ENCODE measurements at regions not wholly inside any gene's neighbourhood (a gene's known extent, or its start where the extent isn't known, plus 50 kb on each side); places are given as distances from the start of the nearest gene placed in this dataset.

DNA sequence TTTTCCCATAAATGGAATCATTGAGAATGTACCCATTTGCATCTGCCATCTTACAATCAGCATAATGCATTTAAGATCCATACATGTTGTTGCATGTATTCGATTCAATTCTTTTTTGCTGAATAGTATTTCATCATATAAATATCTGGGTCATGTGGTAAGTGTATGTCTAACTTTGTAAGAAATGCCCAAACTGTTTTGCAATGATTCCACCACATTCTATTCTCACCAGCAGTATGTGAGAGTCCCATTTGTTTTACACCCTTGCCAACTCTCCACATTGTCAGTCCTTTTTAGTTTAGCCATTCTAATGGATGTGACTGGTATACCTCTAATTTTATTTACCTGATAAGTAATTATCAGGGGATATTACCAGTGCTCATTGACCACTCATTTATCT is 115.8 kb upstream of the PBX1 start:
- TF ChIP-seq, protein P1, sequence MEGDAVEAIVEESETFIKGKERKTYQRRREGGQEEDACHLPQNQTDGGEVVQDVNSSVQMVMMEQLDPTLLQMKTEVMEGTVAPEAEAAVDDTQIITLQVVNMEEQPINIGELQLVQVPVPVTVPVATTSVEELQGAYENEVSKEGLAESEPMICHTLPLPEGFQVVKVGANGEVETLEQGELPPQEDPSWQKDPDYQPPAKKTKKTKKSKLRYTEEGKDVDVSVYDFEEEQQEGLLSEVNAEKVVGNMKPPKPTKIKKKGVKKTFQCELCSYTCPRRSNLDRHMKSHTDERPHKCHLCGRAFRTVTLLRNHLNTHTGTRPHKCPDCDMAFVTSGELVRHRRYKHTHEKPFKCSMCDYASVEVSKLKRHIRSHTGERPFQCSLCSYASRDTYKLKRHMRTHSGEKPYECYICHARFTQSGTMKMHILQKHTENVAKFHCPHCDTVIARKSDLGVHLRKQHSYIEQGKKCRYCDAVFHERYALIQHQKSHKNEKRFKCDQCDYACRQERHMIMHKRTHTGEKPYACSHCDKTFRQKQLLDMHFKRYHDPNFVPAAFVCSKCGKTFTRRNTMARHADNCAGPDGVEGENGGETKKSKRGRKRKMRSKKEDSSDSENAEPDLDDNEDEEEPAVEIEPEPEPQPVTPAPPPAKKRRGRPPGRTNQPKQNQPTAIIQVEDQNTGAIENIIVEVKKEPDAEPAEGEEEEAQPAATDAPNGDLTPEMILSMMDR (IDR thresholded peaks at IDR 0.05) = no peak
- TF ChIP-seq CREB1 (CRISPR knock-in tag; IDR thresholded peaks at IDR 0.05) (no peak), ATF2 (CRISPR knock-in tag; IDR thresholded peaks at IDR 0.05; ENCODE audit: borderline replicate concordance, low read depth) (no peak), TCF7 (CRISPR knock-in tag; IDR thresholded peaks at IDR 0.05; ENCODE audit: low read depth) (no peak), PRRX2 (CRISPR knock-in tag; IDR thresholded peaks at IDR 0.05) (no peak), SP1 (CRISPR knock-in tag; conservative IDR thresholded peaks at IDR 0.05) (no peak), USF1 (CRISPR knock-in tag; IDR thresholded peaks at IDR 0.05) (no peak), JUN (CRISPR knock-in tag; IDR thresholded peaks at IDR 0.05) (no peak), KAT7 (CRISPR knock-in tag; IDR thresholded peaks at IDR 0.05; ENCODE audit: borderline replicate concordance) (no peak), ZNF121 (CRISPR knock-in tag; IDR thresholded peaks at IDR 0.05) (no peak)
- TF ChIP-seq, protein P2, sequence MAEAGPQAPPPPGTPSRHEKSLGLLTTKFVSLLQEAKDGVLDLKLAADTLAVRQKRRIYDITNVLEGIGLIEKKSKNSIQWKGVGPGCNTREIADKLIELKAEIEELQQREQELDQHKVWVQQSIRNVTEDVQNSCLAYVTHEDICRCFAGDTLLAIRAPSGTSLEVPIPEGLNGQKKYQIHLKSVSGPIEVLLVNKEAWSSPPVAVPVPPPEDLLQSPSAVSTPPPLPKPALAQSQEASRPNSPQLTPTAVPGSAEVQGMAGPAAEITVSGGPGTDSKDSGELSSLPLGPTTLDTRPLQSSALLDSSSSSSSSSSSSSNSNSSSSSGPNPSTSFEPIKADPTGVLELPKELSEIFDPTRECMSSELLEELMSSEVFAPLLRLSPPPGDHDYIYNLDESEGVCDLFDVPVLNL (CRISPR knock-in tag; IDR thresholded peaks at IDR 0.05; ENCODE audit: borderline replicate concordance, low read depth) = no peak
- TF ChIP-seq, protein P3, sequence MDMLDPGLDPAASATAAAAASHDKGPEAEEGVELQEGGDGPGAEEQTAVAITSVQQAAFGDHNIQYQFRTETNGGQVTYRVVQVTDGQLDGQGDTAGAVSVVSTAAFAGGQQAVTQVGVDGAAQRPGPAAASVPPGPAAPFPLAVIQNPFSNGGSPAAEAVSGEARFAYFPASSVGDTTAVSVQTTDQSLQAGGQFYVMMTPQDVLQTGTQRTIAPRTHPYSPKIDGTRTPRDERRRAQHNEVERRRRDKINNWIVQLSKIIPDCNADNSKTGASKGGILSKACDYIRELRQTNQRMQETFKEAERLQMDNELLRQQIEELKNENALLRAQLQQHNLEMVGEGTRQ (CRISPR knock-in tag; IDR thresholded peaks at IDR 0.05) = no peak
- TF ChIP-seq, protein P4, sequence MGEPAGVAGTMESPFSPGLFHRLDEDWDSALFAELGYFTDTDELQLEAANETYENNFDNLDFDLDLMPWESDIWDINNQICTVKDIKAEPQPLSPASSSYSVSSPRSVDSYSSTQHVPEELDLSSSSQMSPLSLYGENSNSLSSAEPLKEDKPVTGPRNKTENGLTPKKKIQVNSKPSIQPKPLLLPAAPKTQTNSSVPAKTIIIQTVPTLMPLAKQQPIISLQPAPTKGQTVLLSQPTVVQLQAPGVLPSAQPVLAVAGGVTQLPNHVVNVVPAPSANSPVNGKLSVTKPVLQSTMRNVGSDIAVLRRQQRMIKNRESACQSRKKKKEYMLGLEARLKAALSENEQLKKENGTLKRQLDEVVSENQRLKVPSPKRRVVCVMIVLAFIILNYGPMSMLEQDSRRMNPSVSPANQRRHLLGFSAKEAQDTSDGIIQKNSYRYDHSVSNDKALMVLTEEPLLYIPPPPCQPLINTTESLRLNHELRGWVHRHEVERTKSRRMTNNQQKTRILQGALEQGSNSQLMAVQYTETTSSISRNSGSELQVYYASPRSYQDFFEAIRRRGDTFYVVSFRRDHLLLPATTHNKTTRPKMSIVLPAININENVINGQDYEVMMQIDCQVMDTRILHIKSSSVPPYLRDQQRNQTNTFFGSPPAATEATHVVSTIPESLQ (CRISPR knock-in tag; IDR thresholded peaks at IDR 0.05) = no peak

Measured in WTC11 (cell line).